NAMALWA (cell line): ENCODE measurements at regions not wholly inside any gene's neighbourhood (a gene's known extent, or its start where the extent isn't known, plus 50 kb on each side); places are given as distances from the start of the nearest gene placed in this dataset.
"Not testable (repeated sequence)": the region's sequence is repeated elsewhere in the genome, so short reads cannot be mapped to it uniquely, and the experiment has no call there.

Experiments used
- DNase-seq: peaks from one replicate; pipeline ENCODE4 v3.0.0-alpha.2; 2015; ENCODE audit warnings: low spot score

DNA sequence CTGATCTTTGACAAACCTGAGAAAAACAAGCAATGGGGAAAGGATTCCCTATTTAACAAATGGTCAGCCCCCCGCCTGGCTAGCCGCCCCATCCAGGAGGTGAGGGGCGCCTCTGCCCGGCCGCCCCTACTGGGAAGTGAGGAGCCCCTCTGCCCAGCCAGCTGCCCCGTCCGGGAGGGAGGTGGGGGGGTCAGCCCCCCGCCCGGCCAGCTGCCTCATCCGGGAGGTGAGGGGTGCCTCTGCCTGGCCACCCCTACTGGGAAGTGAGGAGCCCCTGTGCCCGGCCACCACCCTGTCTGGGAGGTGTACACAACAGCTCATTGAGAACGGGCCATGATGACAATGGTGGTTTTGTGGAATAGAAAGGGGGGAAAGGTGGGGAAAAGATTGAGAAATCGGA lies 717.1 kb downstream of the COL12A1 start:
- not testable (repeated sequence) for DNase-seq

DNA sequence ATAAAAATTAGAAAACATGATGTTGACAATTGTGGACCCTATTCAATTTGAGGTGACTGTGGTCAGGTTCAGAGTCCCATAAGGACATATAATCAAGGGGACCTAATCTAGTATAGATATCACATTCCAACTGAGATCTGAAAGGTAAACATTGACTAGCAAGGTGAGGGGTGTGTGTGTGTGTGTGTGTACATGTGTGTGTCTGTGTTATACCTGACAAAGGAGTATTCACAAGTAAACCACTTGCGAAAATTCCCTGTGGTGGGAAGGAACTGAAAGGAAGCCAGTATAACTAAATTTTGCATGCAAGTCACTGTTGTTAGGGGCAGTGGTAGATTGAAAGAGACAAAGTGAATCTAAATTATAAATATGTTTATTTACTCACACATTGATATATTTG lies 723.7 kb downstream of the COL12A1 start:
- DNase-seq = no peak

DNA sequence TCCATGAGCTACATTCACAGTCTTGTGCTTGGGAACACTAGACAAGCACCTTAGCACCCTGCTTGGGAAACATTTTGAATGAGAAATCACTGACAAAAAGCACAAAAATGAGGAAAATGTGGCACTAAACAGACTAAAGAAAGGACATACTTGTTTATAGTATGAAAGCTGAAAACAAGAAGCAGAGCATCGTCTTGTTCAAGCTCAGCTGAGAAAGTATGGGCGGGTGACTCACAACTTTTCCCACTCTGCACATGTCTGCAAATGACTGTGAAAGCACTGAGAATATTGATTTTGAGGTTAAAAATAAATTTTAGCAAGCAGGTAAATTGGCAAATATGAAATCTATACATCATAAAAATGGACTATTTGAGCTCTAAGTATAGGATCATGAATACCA lies 725.3 kb downstream of the COL12A1 start:
- DNase-seq = no peak

DNA sequence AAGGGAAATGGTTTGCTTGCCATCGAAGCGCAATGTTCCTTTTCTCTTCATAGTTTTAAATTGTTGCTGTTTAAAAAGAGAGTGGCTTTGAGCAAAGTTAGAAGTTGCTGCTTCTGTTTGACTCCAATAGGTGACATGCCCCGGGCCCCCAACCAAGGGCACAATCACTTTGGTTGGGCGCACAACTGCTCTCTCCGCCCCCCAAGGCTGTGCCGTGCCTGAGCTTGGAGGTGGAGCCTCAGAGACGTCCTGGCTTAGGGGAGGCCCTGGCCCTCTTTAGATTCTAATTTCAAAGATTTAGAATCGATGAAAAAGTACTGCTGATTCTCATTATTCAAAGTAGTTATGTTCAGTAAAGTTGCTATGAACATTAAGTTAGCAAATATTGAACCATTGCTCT lies 725.9 kb downstream of the COL12A1 start:
- DNase-seq = no peak

DNA sequence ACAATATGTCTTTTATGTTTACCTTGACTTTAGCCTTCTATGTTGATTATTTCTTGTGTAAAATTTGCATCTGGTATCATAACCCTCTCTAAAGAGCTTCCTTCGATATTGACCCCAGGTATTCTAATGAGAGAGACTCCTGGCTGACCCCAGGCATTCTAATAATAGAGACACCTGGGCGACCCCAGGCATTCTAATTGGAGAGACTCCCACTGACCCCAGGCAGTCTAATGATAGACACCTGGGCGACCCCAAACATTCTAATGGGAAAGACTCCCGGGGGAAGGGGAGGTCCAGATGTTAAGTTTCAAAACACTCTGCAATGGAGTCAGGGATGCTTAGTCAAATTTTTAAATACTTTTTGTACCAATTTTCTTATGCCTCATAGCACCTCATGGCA lies 726.4 kb downstream of the COL12A1 start:
- no peak for DNase-seq

- DNase-seq = not testable (repeated sequence)
Observed at GRCh38 chr6:74474046-74474445, 731.8 kb downstream of the COL12A1 start.

DNA sequence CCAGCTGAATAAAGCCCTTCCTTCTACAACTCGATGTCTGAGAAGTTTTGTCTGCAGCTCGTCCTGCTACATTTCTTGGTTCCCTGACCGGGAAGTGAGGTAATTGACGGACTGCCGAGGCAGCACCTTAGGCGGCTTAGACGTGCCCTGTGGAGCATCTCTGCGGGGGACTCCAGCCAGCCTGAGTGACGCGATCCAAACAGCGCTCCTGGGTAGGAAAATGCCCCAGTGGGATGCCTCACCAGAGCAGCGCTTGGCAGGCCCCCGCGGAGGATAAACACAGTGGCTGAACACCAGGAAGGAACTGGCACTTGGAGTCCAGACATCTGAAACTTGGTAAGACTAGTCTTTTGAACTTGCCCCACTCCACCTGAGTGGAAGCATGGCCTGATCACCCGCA lies 737.3 kb downstream of the COL12A1 start:
- DNase-seq = not testable (repeated sequence)

GRCh38 chr6:74467533-74468215 lies 738.2 kb downstream of the COL12A1 start:
- no peak for DNase-seq

DNA sequence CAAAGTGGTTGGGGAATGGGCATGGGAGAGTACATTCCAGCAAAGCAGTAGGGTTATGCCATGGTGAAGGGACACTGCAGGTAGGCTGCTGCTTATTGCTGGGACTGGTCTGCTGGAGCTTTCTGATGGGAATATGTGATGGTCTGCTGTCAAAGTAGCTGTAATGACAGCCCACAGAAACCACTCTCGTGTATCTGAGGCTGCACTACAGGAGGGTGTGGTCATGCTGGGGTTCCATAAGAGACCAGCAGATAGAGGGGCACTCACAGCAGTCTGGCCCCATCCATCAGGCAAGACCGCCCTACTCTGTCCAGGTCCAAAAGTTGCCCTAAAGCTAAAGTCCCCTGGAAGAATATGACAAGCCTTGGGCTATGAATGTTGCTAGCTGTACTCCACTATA lies 739.3 kb downstream of the COL12A1 start:
- DNase-seq = no peak

DNA sequence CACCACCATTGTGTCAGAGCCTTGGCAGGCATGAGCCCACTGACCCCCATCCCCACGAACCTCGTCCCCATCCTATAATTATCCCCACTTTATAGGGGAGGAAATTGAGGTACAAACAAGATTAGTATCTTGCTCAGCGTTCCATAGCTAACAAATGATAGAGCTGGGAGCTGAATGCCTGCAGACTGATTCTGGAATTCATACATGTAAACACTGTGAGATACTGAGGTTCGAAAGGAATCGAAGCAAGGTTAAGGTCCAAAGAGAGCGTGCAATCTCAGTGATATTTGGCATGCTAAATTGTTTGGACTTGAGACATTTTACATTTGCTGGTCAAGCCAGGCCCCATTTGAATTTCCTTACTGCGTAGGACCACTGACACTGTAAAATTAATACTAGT lies 746.6 kb downstream of the COL12A1 start:
- no peak for DNase-seq

GRCh38 chr6:74458536-74458935 lies 747.3 kb downstream of the COL12A1 start:
- DNase-seq = no peak

GRCh38 chr6:74455786-74456185 lies 750.1 kb downstream of the COL12A1 start:
- no peak for DNase-seq

DNA sequence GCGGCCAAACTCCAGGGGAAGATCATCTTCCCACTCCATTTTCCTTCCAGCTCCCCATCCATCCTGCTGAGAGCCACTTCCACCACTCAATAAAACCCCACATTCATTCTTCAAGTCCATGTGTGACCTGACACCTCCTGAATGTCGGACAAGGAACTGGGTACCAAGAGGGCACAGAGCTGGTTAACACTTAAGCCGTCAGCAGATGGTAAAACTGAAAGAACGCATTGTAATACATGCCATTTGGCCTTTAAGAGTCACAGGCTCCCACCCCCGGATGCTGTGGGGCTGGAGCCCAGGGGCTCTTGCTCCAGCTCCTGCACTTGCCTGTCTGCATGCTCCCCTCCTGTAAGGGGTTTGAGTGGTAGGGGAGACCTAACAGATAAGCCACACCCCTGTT lies 753.9 kb downstream of the COL12A1 start:
- no peak for DNase-seq

DNA sequence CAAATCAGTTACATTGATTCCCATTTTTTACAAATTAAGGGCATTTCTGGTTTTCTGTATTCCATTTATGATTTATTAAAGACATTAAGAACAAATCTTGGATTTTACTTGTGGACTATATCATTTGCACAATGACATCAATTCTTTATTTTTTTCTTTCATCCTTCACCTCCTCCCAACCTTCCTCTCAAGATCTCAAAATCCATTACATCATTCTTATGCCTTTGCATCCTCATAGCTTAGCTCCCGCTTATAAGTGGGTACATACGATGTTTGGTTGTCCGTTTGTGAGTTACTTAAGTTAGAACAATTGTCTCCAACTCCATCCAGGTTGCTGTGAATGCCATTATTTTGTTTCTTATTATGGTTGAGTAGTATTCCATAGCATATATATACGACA lies 752.8 kb downstream of the CD109 start:
- no peak for DNase-seq

DNA sequence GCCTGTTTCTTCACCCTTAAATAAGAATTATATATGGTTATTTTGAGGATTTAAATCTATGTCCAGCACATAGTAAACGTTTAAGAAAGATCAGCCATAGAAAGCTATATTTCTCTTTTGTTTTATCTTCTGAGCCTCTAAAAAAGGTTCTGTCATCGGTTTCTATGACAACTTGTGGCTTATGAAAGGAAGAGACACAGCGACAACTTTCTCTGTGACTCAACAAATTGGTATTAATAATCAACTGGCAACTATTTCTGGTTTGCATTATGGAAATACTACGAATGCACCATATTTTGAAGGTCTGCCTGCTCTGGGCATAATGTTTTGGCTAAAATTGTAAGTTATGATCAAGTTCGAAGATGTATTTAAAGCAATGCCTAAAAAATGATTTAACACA lies 751.0 kb downstream of the CD109 start:
- DNase-seq = no peak

- DNase-seq = no peak
Observed at GRCh38 chr6:74439123-74439811, 743.3 kb downstream of the CD109 start.

- DNase-seq = not testable (repeated sequence)
Observed at GRCh38 chr6:74438395-74438794, 742.4 kb downstream of the CD109 start.

DNA sequence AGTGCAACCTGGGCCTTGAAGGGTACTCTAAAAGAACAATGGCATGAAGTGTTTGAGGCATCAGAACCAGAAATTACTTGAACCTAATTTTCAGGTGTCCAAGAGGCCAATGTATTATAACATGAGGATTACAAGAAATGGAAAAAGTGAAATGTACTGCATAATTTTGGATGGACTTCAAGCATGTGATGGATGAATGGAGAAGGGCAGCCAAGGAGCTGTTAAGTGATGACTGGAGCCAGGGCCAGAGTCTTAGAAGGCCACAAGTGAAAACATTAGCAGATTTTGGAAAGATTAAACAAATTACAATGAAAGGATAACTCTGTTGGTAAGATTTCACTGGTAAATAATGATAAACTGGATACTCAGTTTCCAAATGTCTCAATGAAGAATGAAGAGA lies 738.2 kb downstream of the CD109 start:
- no peak for DNase-seq

DNA sequence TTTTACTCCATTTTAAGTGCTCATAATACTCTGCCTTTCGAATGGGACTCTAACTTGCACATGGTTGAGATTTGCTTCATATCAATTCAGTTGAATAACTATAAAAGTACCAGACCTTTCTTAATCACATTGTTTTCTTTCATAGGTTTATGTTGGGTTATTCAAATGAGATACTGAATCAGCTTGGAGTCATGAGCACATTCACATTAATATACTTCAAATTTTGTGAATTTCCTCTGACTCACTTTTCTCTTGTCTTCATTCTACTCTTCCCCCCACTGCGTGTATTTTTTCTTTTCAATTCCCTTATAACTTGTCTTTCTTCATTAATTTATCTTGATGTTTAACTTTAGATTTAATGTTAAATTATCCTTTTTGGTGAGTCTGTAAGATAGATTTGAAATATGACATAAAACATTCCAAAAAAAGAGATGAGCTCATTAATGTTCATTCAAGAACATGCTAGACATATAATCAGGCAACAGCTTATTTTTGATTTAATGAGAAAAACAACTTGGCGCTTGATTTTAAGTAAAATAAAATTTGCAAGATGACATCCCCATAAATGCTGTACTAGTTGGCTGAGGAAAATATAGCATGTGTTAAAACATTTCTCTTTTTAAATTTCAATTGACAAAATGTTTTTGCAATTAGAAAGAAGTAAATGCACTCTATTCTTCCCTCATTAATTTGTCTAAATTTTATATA lies 736.0 kb downstream of the CD109 start:
- DNase-seq = no peak

- no peak for DNase-seq
Observed at GRCh38 chr6:74420221-74420620, 724.2 kb downstream of the CD109 start.

- DNase-seq = no peak
Observed at GRCh38 chr6:74415056-74415455, 719.1 kb downstream of the CD109 start.

- no peak for DNase-seq
Observed at GRCh38 chr6:74410630-74411029, 714.6 kb downstream of the CD109 start.

- peak; percentile 19 for DNase-seq
Observed at GRCh38 chr6:74409447-74409846, 713.4 kb downstream of the CD109 start.
